HEK293 (cell line): ENCODE measurements at regions not wholly inside any gene's neighbourhood (a gene's known extent, or its start where the extent isn't known, plus 50 kb on each side); places are given as distances from the start of the nearest gene placed in this dataset.

Experiments used
- CTCF ChIA-PET: fragments of 350-600 bp; formaldehyde crosslinking; extraction: SDS; loops from one replicate; lab custom pipeline; 2021; ENCODE audit warnings: antibody characterized with exemption; lab: Yijun Ruan, JAX
- POLR2A ChIA-PET: fragments of 300-600 bp; formaldehyde crosslinking; extraction: SDS; loops from one replicate; lab custom pipeline; 2020; ENCODE audit warnings: antibody characterized with exemption, inconsistent platforms; lab: Yijun Ruan, JAX
- H3K27ac ChIP-seq: fragments of 200-500 bp; sonication (Bioruptor generic); 2 replicates; pipeline ENCODE4 v1.5.1; 2014; ENCODE audit warnings: low read depth, low read length, control low read depth, inconsistent platforms; ENCODE audit errors: extremely low read depth
- H3K36me3 ChIP-seq, 2 experiments: fragments of 200-500 bp in 1 of 2; sonication (Bioruptor generic) in 1 of 2; 1 replicate in 1 of 2; 2 replicates in 1 of 2; pipeline ENCODE4 v1.5.1; 2014 to 2017; ENCODE audit warnings: inconsistent platforms in 2 of 2, low read length in 2 of 2; ENCODE audit not compliant: control insufficient read depth in 2 of 2, insufficient read depth in 1 of 2
- H3K4me1 ChIP-seq: fragments of 200-500 bp; sonication (Bioruptor generic); 2 replicates; pipeline ENCODE4 v1.5.1; 2014; ENCODE audit warnings: mild to moderate bottlenecking, low read length, inconsistent platforms; ENCODE audit not compliant: control insufficient read depth, insufficient read depth
- H3K4me3 ChIP-seq: 2 replicates; pipeline ENCODE4 v1.5.1; 2011; ENCODE audit warnings: low read depth, mild to moderate bottlenecking, control low read depth, low read length, moderate library complexity
- H3K9me3 ChIP-seq: fragments of 200-500 bp; sonication (Bioruptor generic); 2 replicates; pipeline ENCODE4 v1.5.1; 2014; ENCODE audit warnings: low read depth, low read length, inconsistent platforms; ENCODE audit not compliant: control insufficient read depth, insufficient read depth
- OVOL3 ChIP-seq: fragments of 450-650 bp; formaldehyde crosslinking; IDR thresholded peaks from 2 replicates; pipeline ENCODE4 v1.5.1; 2016; ENCODE audit warnings: missing biosample characterization, missing genetic modification characterization
- SCRT2 ChIP-seq: fragments of 450-650 bp; formaldehyde crosslinking; IDR thresholded peaks from 2 replicates; pipeline ENCODE4 v1.5.1; 2016; ENCODE audit warnings: missing biosample characterization, missing genetic modification characterization
- ZNF10 ChIP-seq: fragments of 450-650 bp; formaldehyde crosslinking; IDR thresholded peaks from 2 replicates; pipeline ENCODE4 v1.5.1; 2017; ENCODE audit warnings: missing biosample characterization, missing genetic modification characterization
- ZNF138 ChIP-seq: fragments of 450-650 bp; formaldehyde crosslinking; IDR thresholded peaks from 2 replicates; pipeline ENCODE4 v1.5.1; 2016; ENCODE audit warnings: missing biosample characterization, missing genetic modification characterization, borderline replicate concordance
- ZNF155 ChIP-seq: fragments of 450-650 bp; formaldehyde crosslinking; IDR thresholded peaks from 2 replicates; pipeline ENCODE4 v1.5.1; 2016; ENCODE audit warnings: missing biosample characterization, missing genetic modification characterization
- ZNF16 ChIP-seq: fragments of 450-650 bp; formaldehyde crosslinking; IDR thresholded peaks from 2 replicates; pipeline ENCODE4 v1.5.1; 2016; ENCODE audit warnings: low read depth, missing biosample characterization, missing genetic modification characterization
- ZNF311 ChIP-seq: fragments of 450-650 bp; formaldehyde crosslinking; IDR thresholded peaks from 2 replicates; pipeline ENCODE4 v1.5.1; 2017; ENCODE audit warnings: missing biosample characterization, missing genetic modification characterization, borderline replicate concordance
- ZNF398 ChIP-seq: fragments of 450-650 bp; formaldehyde crosslinking; IDR thresholded peaks from 2 replicates; pipeline ENCODE4 v1.5.1; 2017; ENCODE audit warnings: missing biosample characterization, missing genetic modification characterization
- ZNF426 ChIP-seq: fragments of 450-650 bp; formaldehyde crosslinking; IDR thresholded peaks from 2 replicates; pipeline ENCODE4 v1.5.1; 2017; ENCODE audit warnings: missing biosample characterization, missing genetic modification characterization, mild to moderate bottlenecking, inconsistent platforms, moderate library complexity
- ZNF558 ChIP-seq: fragments of 450-650 bp; formaldehyde crosslinking; IDR thresholded peaks from 2 replicates; pipeline ENCODE4 v1.5.1; 2016; ENCODE audit warnings: missing biosample characterization, missing genetic modification characterization
- ZNF600 ChIP-seq: fragments of 450-650 bp; formaldehyde crosslinking; IDR thresholded peaks from 2 replicates; pipeline ENCODE4 v1.5.1; 2016; ENCODE audit warnings: missing biosample characterization, missing genetic modification characterization
- ZNF645 ChIP-seq: fragments of 450-650 bp; formaldehyde crosslinking; IDR thresholded peaks from 2 replicates; pipeline ENCODE4; 2016; ENCODE audit warnings: missing biosample characterization, missing genetic modification characterization
- ZNF843 ChIP-seq: fragments of 450-650 bp; formaldehyde crosslinking; IDR thresholded peaks from 2 replicates; pipeline ENCODE4 v1.5.1; 2016; ENCODE audit warnings: missing biosample characterization, missing genetic modification characterization
- ZSCAN30 ChIP-seq: fragments of 450-650 bp; IDR thresholded peaks from 2 replicates; pipeline ENCODE4 v1.5.1; 2018; ENCODE audit warnings: missing biosample characterization, mild to moderate bottlenecking, missing genetic modification characterization, moderate library complexity
- TF ChIP-seq, protein P1 (sequence below): fragments of 450-650 bp; formaldehyde crosslinking; IDR thresholded peaks from 2 replicates; pipeline ENCODE4 v1.5.1; 2017; ENCODE audit warnings: missing biosample characterization, missing genetic modification characterization

GRCh38 chr4:60588556-60588955 is 611.6 kb upstream of the ADGRL3 start (continued):
- TF ChIP-seq ZNF426 (tag by site-specific recombination): no peak

- Histone ChIP-seq H3K4me1 (no peaks in the 10 kb centered on the region), H3K9me3 (no peaks in the 10 kb centered on the region), H3K27ac (no peak overlapping the region)
- POLR2A ChIA-PET: no interaction called here
- TF ChIP-seq ZNF558 (tag by site-specific recombination) (no peak), OVOL3 (tag by site-specific recombination) (no peak), ZNF16 (tag by site-specific recombination) (no peak), ZNF600 (tag by site-specific recombination) (no peak), ZNF10 (tag by site-specific recombination) (no peak), SCRT2 (tag by site-specific recombination) (no peak), ZNF645 (tag by site-specific recombination) (no peak), ZSCAN30 (no peak), ZNF155 (no peak), ZNF843 (no peak)
- TF ChIP-seq, protein P1, sequence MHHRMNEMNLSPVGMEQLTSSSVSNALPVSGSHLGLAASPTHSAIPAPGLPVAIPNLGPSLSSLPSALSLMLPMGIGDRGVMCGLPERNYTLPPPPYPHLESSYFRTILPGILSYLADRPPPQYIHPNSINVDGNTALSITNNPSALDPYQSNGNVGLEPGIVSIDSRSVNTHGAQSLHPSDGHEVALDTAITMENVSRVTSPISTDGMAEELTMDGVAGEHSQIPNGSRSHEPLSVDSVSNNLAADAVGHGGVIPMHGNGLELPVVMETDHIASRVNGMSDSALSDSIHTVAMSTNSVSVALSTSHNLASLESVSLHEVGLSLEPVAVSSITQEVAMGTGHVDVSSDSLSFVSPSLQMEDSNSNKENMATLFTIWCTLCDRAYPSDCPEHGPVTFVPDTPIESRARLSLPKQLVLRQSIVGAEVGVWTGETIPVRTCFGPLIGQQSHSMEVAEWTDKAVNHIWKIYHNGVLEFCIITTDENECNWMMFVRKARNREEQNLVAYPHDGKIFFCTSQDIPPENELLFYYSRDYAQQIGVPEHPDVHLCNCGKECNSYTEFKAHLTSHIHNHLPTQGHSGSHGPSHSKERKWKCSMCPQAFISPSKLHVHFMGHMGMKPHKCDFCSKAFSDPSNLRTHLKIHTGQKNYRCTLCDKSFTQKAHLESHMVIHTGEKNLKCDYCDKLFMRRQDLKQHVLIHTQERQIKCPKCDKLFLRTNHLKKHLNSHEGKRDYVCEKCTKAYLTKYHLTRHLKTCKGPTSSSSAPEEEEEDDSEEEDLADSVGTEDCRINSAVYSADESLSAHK (tag by site-specific recombination): no peak
- TF ChIP-seq, all 188 proteins: peak for 0
- CTCF ChIA-PET: no interaction called here
- H3K4me3 ChIP-seq: no peak overlapping the region
- no peaks in the 10 kb centered on the region for H3K36me3 ChIP-seq
Observed at GRCh38 chr4:60589425-60589824, 610.7 kb upstream of the ADGRL3 start.

- POLR2A ChIA-PET: no interaction called here
- Histone ChIP-seq H3K4me3 (no peak overlapping the region), H3K9me3 (no peaks in the 10 kb centered on the region), H3K36me3 (no peaks in the 10 kb centered on the region), H3K4me1 (no peaks in the 10 kb centered on the region), H3K27ac (no peak overlapping the region)
- no peak for TF ChIP-seq ZNF311
- CTCF ChIA-PET: no interaction called here
Observed at GRCh38 chr4:60590116-60590515, 610.0 kb upstream of the ADGRL3 start.

GRCh38 chr4:60605646-60606354 is 594.3 kb upstream of the ADGRL3 start:
- POLR2A ChIA-PET: no interaction called here
- CTCF ChIA-PET: interaction anchor here (0.6 kb wide), 1 partner anchor 704 kb away, joined by 3 read pairs; no protein-coding TSS in a partner anchor

More at GRCh38 chr4:60605646-60606354, 594.3 kb upstream of the ADGRL3 start:
- Histone ChIP-seq H3K4me3 (no peak overlapping the region), H3K27ac (no peak overlapping the region), H3K4me1 (no peaks in the 10 kb centered on the region), H3K36me3 (no peaks in the 10 kb centered on the region), H3K9me3 (no peaks in the 10 kb centered on the region)
- TF ChIP-seq ZNF138 (tag by site-specific recombination) (no peak), ZNF398 (tag by site-specific recombination) (no peak)
